Right cardiac atrium (tissue), 5 donors: ENCODE measurements at regions not wholly inside any gene's neighbourhood (a gene's known extent, or its start where the extent isn't known, plus 50 kb on each side); places are given as distances from the start of the nearest gene placed in this dataset.

Experiments
- ATAC-seq, 2 donors: fragments of 200-7000 bp; cut with Tn5 transposase; one replicate each; pipeline versions ENCODE4 v1.8.0 to v1.9.1; 2020; ENCODE audit warnings: moderate library complexity in 2 of 2, mild to moderate bottlenecking in 1 of 2
- DNase-seq, 3 donors: peaks; one replicate each; pipeline ENCODE4 v3.0.0-alpha.2; 2020
- H3K27ac ChIP-seq: one replicate; pipeline ENCODE4 v1.5.1; 2013; ENCODE audit warnings: mild to moderate bottlenecking, low read length, control low read depth, moderate library complexity
- H3K27me3 ChIP-seq: one replicate; pipeline ENCODE4 v1.6.1; 2013; ENCODE audit not compliant: control insufficient read depth, insufficient read depth
- H3K4me1 ChIP-seq: one replicate; pipeline ENCODE4 v1.6.1; 2013; ENCODE audit warnings: low read length; ENCODE audit not compliant: control insufficient read depth, insufficient read depth
- H3K4me3 ChIP-seq: one replicate; pipeline ENCODE4 v1.5.1; 2013; ENCODE audit warnings: low read length, control low read depth
- H3K9me3 ChIP-seq: one replicate; pipeline ENCODE4 v1.6.1; 2013; ENCODE audit warnings: low read length; ENCODE audit not compliant: control insufficient read depth
- WGBS: extraction: QIAGEN DNeasy Blood & Tissue Kit; methylation state at CpG from one replicate; pipeline ENCODE4 v1.1.7; 2013; 5-methylcytosine and 5-hydroxymethylcytosine counted together
- intact Hi-C, 4 donors: fragments of 100-400 bp; cut with DNase I; formaldehyde crosslinking; loops; one replicate each; pipeline versions ENCODE4 v1.11.0 to v1.14.0; 2022 to 2023
- donor health status: healthy with polysubstance abuse.
- donor health status: DM: no; HTN: yes; CAD: no.
- donor health status: DM: no; HTN: no; CAD: no.
- donor health status: DM: no; HTN: yes; CAD: no; lungs with severe emphysema.
- donor health status: DM: yes; HTN: yes; CAD: no.

DNA sequence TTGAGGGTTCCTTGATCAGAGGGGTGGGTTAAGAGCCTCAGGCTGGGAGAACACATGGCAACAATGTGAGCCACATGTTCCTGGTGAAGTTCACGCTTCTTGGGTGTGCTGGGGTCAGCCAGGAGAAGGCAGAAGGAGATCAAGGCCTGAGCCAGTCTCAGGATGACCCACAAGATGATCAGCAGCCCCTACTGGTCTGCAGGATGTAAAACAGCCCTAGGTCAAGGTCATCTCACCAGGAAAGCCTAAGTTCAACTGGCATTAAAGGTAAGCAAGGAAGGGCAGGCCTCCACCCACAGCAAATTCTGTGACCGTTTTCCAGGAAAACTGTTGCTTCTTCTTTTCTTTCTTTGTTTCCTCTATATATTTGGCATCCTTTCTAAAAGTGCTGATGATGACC, 156.7 kb upstream of the KIRREL3 start:
- intact Hi-C loops = no loop called here
- no peaks in the 10 kb centered on the region for H3K27me3 ChIP-seq
- 75% methylated on average over 2 of the region's 2 CpGs for WGBS
- no peak overlapping the region for H3K4me3 ChIP-seq
- H3K4me1 ChIP-seq = no peaks in the 10 kb centered on the region
- ATAC-seq (no peak), DNase-seq (no peak)
- no peaks in the 10 kb centered on the region for H3K9me3 ChIP-seq
- no peak overlapping the region for H3K27ac ChIP-seq

DNA sequence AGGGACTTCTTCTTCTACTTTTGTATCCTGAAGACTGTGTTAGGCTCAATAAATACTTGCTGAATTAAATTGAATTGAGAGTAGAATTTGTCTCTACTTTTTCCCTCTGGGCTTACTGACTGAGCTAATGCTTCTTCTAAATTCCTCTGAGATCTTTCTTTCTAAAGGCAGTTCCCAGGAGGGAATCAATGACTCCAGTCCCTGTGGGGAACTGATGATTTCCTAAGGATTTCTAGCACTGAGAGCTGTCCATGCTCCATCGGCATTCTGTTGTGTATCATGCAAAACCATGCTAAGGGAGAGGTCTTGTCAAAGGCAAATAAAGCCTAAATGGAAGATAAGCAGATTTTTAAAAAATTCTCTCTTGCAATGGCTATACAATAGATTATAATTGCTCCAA, 148.8 kb upstream of the KIRREL3 start:
- Histone ChIP-seq H3K27me3 (no peaks in the 10 kb centered on the region), H3K9me3 (no peaks in the 10 kb centered on the region), H3K27ac (no peak overlapping the region), H3K4me3 (no peak overlapping the region), H3K4me1 (no peaks in the 10 kb centered on the region)
- WGBS = 75% methylated on average over 1 of the region's 1 CpG
- DNase-seq = no peak
- no peak for ATAC-seq
- intact Hi-C loops = no loop called here

DNA sequence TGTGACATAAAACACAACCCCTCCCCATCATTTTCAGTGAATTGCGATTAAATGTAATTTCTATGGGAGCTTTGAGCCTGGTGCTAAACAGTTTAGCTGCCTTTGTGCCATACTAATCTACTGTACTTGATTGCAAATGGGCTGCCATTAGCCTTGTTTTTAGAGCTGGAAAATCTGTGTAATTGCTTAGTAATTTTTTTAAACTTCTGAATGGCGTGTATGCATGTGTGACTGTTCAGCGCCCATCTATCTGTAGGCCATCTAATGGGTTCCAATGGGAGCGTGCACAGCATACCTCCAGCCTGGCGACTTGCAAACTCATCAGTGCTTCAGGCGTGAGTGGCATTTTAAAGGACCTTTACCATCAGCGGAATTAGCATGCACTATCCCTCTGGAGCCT, 142.7 kb upstream of the KIRREL3 start:
- WGBS = 88% methylated on average over 7 of the region's 7 CpGs
- H3K4me1 ChIP-seq = no peaks in the 10 kb centered on the region
- intact Hi-C loops = no loop called here

DNA sequence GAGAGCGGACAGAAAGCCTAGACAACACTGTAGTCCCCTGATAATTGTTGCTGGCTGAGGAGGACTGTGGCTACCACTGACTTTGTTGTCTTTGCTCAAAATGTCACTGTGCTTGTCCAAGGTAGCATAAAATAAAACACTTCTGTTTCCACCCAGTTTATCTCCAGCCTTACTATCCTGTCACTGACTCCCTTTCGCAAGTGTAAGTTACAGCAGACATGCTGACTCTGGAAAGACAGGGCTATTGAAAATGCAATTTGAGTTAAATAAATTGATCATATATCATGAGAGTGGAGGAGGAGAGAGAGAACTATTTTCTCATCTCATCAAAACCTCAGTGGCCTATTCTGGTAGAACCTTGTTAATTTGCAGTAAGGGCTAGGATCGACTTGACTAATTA, 138.0 kb upstream of the KIRREL3 start:
- no peak overlapping the region for H3K27ac ChIP-seq
- no peak overlapping the region for H3K4me3 ChIP-seq
- 82% methylated on average over 3 of the region's 3 CpGs for WGBS
- DNase-seq (no peak), ATAC-seq (no peak)
- intact Hi-C loops = no loop called here
- no peaks in the 10 kb centered on the region for H3K4me1 ChIP-seq
- no peaks in the 10 kb centered on the region for H3K9me3 ChIP-seq
- no peaks in the 10 kb centered on the region for H3K27me3 ChIP-seq

More for the DNA sequence above, 142.7 kb upstream of the KIRREL3 start:
- Histone ChIP-seq H3K27ac (no peak overlapping the region), H3K4me3 (no peak overlapping the region), H3K27me3 (no peaks in the 10 kb centered on the region), H3K9me3 (no peaks in the 10 kb centered on the region)
- DNase-seq = no peak
- no peak for ATAC-seq

DNA sequence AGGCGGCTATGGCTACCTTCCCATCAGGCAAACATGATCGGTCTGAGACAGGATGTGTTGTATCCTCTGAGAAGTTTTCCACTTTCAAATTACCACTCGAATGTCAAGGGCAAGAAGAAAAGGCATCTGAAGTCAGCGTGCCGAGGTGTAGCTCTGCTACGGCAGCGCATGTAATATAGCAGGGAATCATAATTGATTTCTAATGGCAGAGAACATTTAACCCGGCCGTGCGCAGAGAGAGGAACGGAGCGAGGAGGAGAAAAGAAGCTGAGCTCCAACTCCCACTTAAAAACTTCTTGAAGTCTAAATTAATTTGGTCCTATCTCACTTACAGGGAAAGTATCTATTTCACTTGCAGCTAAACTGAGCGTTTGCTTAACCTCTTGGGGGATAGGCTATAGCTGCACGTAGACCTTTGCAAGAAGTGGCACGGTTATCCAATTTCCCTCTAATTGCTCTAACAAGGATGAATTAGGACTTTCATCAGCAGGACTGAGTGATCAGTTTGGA, 137.3 kb upstream of the KIRREL3 start:
- Histone ChIP-seq H3K4me3 (no peak overlapping the region), H3K27ac (no peak overlapping the region), H3K4me1 (no peaks in the 10 kb centered on the region), H3K27me3 (no peaks in the 10 kb centered on the region), H3K9me3 (no peaks in the 10 kb centered on the region)
- WGBS = 81% methylated on average over 15 of the region's 15 CpGs
- intact Hi-C loops = no loop called here
- DNase-seq (no peak), ATAC-seq (no peak)

DNA sequence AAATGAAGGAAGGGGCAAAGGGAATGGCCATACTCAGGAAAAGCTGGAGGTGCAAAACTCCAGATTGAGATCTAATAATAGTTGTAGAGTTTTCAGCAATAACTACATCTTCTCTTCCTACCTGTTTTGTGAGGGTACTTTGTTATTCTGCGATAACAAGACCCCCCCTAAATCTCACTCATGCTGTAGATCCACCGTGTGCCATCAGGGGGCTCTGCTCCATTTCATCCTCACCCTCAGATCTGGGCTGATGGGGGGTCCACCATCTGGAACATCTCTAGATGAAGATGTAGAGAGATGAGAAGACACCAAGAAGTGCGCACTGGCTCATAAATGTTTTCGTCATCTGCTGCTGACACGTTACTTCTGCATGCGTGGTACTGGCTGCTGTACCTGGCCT, 135.9 kb upstream of the KIRREL3 start:
- WGBS = 91% methylated on average over 6 of the region's 6 CpGs

DNA sequence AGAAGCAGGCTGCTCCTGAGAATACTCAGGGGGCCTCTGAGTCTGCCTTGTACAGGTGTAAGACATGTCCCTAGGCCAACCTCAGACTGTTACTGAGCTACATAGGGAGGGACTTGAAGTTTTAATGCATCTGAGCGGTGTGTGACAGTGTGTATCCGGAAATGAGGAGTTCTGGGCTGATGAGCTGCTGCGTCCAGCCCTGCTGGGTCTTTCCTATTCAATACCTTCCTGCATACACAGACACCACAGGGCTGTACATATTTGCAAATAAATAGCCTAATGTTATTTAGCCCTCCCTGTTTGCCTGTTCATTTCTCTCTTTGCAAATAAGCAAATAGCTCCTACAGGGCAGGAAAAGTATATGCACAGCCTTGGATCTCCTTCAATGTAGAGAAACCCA, 134.7 kb upstream of the KIRREL3 start:
- DNase-seq = no peak
- Histone ChIP-seq H3K4me1 (no peaks in the 10 kb centered on the region), H3K9me3 (no peaks in the 10 kb centered on the region), H3K27ac (no peak overlapping the region), H3K4me3 (no peak overlapping the region), H3K27me3 (no peaks in the 10 kb centered on the region)
- WGBS = 83% methylated on average over 3 of the region's 3 CpGs
- intact Hi-C loops = no loop called here
- ATAC-seq = no peak

More for the DNA sequence above, 135.9 kb upstream of the KIRREL3 start:
- no peak overlapping the region for H3K4me3 ChIP-seq
- ATAC-seq (no peak), DNase-seq (no peak)
- H3K27ac ChIP-seq = no peak overlapping the region
- intact Hi-C loops = no loop called here
- no peaks in the 10 kb centered on the region for H3K27me3 ChIP-seq
- H3K4me1 ChIP-seq = no peaks in the 10 kb centered on the region
- no peaks in the 10 kb centered on the region for H3K9me3 ChIP-seq

DNA sequence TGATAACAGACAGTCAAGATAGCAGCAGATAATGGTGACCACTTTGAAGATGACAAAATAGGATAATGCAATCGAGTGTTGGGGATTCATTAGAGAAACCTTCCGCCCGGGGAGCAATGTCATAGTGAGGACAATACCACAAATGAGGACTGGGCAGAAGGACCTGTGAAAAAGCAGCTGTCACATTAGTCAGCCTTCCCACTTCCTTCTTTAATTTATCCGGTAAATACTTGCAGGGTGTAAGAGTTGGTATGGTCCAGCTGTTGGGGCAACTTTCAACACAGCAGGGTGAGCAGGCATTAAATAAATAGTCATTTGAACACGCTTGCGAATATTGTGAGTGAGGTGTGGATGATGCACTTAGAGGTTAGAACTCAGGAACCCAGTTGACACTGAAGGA, 132.5 kb upstream of the KIRREL3 start:
- Histone ChIP-seq H3K4me1 (no peaks in the 10 kb centered on the region), H3K4me3 (no peak overlapping the region), H3K27ac (no peak overlapping the region), H3K27me3 (no peaks in the 10 kb centered on the region), H3K9me3 (no peaks in the 10 kb centered on the region)
- WGBS = 30% methylated on average over 6 of the region's 6 CpGs
- intact Hi-C loops = no loop called here
- ATAC-seq = no peak
- DNase-seq = no peak

DNA sequence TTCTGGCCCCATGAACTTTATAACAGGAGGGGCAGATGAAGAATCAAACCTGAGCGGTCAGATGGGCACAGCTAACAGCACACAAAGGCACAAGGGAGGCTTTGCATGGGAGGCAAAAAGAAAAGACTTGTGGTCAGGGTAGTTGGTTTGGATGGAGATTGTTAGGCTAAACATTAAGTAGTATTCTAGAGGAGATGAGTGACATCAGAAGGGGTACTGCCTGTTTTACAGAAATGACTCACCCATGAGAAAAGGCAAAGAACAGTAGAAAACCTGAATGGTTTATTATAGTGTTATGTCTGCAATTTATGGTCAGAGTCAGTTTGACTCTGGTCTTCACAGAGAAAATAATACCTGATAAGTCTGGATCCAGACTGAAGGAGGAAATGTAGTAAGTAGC, 129.8 kb upstream of the KIRREL3 start:
- ATAC-seq = no peak
- no peak overlapping the region for H3K4me3 ChIP-seq
- DNase-seq = no peak
- 91% methylated on average over 1 of the region's 1 CpG for WGBS
- no peaks in the 10 kb centered on the region for H3K4me1 ChIP-seq
- intact Hi-C loops = no loop called here
- no peak overlapping the region for H3K27ac ChIP-seq
- no peaks in the 10 kb centered on the region for H3K9me3 ChIP-seq
- no peaks in the 10 kb centered on the region for H3K27me3 ChIP-seq

DNA sequence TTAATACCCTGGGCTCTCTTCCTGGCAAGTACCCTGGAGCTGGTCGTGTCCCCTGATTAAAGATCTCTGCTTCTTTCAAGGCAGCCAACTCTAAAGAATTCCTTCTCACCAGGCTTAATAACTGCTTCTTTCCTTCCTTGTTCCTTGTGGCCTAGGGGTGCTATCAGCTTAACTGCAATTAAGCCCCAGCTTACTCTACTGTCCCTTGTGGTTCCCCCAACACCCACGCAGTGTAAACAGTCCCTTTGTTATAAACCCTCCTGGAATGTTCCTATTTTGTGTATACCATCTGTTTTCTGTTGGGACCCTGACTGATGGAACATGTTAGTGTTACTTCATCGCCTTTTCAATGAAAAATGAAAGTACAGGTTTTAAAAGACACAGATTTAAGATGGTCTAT, 126.4 kb upstream of the KIRREL3 start:
- intact Hi-C loops = no loop called here
- Histone ChIP-seq H3K27me3 (no peaks in the 10 kb centered on the region), H3K4me3 (no peak overlapping the region), H3K9me3 (no peaks in the 10 kb centered on the region), H3K4me1 (no peaks in the 10 kb centered on the region), H3K27ac (no peak overlapping the region)
- 51% methylated on average over 3 of the region's 3 CpGs for WGBS
- no peak for ATAC-seq
- DNase-seq = no peak

DNA sequence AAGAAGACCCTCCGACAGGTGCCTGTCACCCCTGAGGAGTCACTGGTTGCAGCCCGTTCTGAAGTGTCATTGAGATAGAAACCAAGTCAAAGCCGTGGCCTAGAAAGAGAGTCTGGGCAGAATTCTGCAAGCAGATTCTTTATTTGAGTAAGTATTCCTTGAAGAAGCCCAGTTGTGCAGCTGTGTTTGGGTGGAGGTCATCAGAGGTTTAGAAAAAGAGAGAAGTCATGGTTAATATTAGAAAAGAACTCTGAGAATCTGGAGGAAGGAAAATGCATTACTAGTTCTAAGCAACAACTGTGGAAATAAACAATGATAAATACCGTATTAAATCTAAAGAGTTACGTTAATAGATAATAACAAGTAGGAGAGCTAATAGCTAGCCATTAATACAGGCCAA, 118.8 kb upstream of the KIRREL3 start:
- WGBS = 54% methylated on average over 5 of the region's 5 CpGs
- no peak overlapping the region for H3K4me3 ChIP-seq
- intact Hi-C loops = no loop called here

DNA sequence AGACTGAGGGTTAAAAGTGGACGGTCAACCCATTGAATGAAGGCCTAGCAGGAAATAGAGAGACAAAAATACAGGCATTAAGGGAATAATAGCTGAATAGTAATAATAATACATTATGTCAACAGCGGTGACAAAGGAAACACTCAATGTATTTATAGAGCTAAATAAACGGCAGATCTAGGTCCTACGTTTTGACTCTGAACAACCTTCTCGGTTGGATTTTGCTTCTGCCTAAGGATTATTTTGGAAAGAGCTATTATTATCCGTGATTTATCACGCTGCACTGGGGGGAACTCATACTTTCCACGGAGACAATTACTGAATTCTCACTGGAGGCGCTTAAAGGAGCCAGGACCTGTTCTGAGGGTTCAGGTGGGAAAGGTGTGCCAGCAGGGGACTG, 118.2 kb upstream of the KIRREL3 start:
- intact Hi-C loops = no loop called here
- no peak overlapping the region for H3K27ac ChIP-seq
- DNase-seq (no peak), ATAC-seq (no peak)
- H3K9me3 ChIP-seq = no peaks in the 10 kb centered on the region
- H3K4me3 ChIP-seq = no peak overlapping the region
- H3K27me3 ChIP-seq = no peaks in the 10 kb centered on the region
- 61% methylated on average over 9 of the region's 9 CpGs for WGBS
- H3K4me1 ChIP-seq = no peaks in the 10 kb centered on the region

More for the DNA sequence above, 118.8 kb upstream of the KIRREL3 start:
- H3K27me3 ChIP-seq = no peaks in the 10 kb centered on the region
- no peaks in the 10 kb centered on the region for H3K4me1 ChIP-seq
- no peaks in the 10 kb centered on the region for H3K9me3 ChIP-seq
- no peak overlapping the region for H3K27ac ChIP-seq
- no peak for ATAC-seq
- DNase-seq = no peak
